Right renal pelvis (tissue), 4 donors: ENCODE measurements at regions not wholly inside any gene's neighbourhood (a gene's known extent, or its start where the extent isn't known, plus 50 kb on each side); places are given as distances from the start of the nearest gene placed in this dataset.
"Not testable (repeated sequence)": the region's sequence is repeated elsewhere in the genome, so short reads cannot be mapped to it uniquely, and the experiment has no call there.

Source experiments
- DNase-seq, 4 donors: peaks; one replicate each; pipeline ENCODE4 v3.0.0-alpha.2; 2013; ENCODE audit warnings: low read depth in 4 of 4, low spot score in 3 of 4, missing footprints in 1 of 4

DNA sequence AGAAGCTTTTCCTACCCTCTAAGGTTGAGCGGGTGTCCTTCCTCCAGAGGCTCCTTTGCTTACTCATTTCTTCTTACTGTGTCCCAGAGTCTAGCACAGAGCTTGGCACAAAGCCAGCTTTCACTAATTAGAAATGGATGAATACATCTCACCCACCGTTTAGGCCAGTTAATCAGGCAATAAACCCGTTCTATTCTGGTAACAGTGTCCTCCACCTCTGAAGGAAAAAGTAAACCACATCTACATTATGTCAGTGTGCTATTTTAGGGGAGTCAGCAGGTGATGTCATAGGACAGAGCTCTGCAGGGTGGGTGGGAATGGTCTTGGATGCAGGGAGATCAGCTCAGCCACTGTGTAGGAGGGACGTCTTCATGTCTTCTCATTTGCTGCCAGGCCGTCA lies 109.2 kb downstream of the OSTF1 start:
- DNase-seq: no peak

DNA sequence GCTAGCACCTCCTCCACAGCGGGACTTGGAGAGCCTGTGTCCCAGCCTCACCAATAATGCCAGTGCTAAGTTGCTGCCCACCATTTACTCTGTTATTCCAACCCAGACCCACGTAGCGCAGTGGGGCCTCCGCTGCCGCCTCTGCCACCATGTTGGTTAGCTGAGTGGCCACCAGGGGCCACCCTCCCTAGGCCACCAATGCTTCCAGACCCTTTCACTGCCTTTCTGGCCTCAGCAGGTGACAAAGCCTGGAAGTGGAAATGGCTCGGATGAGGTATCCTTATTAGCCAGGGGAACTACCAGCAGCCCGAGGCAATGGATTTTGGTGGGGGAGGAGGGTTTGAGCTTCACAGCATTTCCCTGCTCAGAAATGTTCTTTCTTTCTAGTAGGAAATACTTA lies 110.1 kb downstream of the OSTF1 start:
- DNase-seq: no peak

DNA sequence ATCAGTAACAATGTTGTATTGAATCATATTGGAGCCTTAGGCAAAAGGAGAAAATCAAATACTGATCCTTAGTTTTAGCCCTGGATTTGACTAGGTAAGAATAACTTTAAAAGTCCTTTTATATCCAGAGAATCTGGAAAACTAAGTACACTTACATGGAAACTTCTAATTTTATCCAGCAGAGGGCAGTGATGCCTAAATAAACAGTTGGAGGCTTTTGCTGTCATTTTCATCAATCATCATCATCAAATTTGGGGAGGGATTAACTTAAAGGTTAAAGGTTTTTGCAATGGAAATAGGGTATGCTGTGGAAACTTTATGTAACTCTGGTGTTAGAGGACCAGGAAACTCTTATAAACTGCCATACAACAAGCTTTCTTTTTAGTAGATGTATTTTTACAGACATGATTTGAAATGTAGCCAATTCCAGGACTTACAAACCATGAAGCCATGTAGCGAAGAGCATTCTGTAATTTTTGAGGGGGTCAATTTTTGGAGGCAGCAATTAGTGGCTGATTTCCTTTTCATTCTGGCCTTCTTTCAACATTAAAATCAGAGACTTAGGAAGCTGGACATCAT lies 112.7 kb downstream of the OSTF1 start:
- DNase-seq: peak in 2 of 4 donors; percentile 12 to 27

DNA sequence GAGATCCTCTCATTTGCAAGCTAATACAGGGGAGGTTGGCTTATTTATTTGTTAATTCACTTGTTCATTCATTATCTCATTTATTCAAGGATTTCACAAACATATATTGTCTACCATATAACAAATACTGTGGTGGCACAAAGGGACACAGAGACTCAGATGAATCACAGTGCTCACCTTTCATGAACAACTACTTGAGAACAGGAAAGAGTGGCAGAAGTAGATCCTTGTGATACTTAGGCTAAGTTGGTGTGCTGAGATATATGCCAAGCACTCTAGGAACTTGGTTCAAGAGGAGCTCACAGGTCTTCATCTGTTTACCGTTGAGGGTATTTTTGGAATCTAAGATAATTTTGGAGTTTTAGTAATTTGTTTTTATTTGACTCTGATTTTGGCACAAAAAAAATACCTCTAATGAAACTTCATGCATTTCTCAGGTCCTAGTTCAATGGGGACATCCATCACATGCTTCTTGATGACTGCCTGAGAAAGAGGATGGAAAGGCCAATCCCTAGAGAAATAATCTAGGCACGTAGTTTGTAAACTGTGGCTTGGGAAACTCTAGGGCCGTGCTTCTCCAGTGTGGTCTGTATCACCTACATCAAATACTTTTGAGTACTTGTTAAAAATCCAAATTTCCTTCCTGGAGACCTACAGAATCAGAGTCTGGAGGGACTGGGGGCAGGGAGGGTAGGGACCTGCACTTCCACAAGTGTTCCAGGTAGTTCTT lies 113.3 kb downstream of the OSTF1 start:
- no peak for DNase-seq

DNA sequence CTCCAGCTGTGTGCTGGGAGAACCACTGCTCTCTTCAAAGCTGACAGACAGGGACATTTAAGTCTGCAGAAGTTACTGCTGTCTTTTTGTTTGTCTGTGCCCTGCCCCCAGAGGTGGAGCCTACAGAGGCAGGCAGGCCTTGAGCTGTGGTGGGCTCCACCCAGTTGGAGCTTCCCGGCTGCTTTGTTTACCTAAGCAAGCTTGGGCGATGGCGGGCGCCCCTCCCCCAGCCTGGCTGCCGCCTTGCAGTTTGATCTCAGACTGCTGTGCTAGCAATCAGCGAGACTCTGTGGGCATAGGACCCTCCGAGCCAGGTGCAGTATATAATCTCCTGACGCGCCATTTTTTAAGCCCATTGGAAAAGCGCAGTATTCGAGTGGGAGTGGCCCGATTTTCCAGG lies 119.7 kb downstream of the OSTF1 start:
- not testable (repeated sequence) for DNase-seq

DNA sequence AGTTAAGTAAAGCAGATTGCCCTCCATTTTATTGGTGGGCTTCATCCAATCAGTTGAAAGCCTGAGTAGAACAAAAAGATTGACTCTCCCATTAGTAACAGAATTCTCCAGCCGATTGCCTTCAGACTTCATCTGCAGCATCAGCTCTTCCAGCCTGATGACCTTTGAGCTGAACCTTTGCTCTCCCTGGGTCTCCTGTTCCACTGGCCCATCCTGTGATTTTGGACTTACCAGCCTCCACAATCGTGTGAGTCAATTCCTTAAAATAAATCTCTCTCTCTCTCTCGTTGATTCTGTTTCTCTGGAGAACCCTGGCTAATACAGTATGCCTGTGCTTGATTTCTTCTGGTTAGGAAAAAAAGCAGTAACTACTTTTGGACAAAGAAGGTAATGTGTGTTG lies 121.9 kb downstream of the OSTF1 start:
- no peak for DNase-seq

DNA sequence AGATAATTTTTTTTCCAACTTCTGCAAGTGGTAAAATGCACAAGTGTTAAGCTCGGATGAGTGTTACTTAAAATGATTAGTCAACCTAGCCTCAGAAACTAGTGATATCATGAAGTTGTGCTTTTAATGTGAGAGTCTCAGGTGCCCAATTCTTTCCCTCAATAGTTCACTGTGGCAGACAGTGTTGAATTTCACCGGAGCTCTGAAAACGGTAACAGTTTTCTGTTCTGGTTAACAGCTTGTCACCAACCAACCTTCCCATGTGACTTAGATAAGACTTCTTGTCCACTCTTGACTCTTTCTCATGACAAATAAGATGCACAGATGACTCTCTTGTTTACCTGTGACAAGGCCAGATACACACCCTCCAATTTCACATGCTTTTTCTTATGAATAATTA lies 125.5 kb downstream of the OSTF1 start:
- DNase-seq: no peak

DNA sequence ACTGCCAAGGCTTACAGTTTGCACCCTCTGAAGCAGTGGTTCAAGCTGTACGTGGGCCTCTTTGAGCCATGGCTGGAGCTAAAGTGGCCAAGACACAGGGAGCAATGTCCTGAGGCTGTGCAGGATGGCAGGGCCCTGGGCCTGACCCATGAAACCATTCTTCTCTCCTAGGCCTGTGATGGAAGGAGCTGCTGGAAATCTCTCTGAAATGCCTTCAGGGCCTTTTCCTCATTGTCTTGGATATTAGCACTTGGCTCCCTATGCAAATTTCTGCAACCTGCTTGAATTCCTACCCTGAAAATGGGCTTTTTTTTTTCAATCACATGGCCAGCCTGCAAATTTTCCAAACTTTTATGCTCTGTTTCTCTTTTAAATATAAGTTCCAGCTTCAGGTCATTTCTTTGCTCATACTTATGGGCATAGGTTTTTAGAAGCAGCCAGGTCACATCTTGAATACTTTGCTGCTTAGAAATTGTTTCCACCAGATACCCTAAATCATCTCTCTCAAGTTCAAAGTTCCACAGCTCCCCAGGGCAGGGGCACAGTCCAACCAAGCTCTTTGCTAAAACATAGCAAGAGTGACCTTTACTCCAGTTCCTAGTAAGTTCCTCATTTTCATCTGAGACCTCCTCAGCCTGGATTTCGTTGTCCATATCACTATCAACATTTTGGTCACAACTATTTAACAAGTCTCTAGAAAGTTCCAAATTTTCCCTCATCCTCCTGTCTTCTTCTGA lies 138.3 kb downstream of the OSTF1 start:
- DNase-seq: no peak

DNA sequence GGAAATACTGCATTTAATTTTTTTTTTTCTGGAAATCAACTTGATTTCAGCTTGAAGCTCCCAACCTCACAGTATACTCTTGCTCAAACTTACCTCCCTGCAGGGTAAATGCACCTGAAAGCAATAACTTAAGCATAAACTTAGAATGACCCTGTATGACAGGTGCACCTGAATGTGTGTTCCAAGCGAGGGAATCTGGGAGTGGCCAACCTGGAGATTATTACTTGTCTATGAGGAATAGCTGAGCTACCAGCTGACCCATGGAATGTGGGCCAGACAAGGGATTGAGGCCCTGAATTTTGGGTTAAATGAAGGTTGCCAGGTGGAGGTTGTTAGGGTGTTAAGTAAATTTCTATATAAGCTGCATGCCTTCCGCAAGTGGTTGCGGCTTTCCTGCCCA lies 140.6 kb downstream of the OSTF1 start:
- no peak for DNase-seq

DNA sequence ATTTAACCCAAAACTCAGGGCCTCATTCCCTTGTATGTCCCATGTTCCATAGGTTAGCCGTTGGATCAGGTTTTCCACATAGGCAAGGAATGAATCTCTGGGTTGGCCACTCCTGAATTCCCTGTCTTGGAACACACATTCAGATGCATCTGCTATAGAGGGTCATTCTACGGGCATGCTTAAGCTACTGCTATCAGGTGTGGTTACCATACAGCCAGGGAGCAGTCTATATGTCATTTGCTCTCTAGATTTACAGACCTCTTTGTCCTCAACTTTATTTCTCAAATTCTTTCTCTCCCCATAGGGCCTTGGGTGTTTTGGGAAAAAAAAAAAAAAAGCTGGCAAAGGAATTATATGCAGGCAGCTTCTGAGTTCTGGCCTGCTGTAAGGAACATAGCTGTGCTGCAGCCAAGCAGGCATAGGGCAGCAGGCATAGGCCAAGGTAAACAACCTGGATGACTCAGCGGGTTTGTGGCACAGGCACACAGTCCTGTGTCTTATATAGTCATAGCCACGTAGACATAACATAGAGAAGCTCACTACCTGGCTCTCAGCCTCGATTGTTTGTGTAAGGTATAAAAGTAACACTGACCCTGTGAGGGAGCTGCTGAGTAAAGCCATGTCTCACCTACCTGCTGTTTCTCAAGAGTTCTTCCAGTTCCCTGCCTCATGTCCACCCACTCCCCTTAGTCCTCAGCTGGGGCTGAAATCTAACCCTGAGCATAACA lies 141.5 kb downstream of the OSTF1 start:
- no peak for DNase-seq

DNA sequence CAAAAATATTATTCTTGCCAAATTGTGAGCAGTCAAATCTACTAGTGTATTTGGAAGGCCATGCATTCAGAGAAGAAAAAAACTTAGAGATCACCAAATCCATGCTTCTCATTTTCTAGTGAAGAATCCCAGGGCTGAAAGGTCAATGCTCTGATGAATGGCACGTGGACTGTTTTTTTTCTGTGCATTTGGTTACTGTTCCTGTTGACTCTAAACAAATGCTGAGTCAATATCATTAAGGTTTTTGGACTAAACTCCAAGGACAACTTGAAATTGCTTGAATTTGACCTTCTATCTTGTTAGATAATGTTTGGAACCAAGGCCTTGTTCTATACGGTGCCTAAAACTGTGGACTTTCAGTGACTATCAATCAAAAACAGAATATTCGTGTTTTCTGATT lies 142.2 kb downstream of the OSTF1 start:
- DNase-seq: no peak

DNA sequence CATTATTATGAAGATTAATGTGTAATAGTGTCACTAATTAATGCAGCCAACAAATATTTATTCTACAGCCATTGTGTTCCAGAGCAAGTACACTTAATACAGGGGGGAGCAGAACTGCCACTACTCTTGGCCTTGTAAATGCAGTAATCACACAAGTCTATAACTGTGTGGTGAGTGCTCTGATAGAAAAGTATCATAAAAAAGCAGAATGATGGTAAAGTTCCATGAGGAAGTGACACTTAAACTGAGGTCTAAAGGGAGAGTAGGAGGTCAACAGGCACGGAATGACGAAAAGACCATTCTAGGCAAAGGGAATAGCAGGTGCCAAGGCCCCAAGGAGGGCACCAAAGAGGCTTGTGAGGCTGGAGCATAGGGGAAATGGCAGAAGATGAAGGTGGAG lies 142.9 kb downstream of the OSTF1 start:
- no peak for DNase-seq

DNA sequence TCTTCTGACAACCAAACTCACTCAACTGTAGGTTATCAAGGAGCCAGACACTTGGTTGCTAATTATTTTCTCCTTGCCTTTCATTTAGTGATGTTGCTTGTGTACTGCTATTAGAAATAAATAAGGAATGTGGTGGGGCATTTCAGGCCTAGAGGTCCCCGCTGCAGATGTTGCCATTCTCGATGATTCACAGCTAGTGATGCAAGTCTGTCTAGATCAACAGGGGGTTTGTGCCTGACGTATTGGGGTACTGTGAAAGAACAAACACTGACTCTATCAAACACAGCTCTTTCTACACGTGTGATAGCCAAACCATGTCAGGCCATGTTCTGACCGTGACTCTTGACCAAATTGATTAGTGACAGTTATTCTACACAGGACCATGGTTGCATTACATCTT lies 144.7 kb downstream of the OSTF1 start:
- no peak for DNase-seq

DNA sequence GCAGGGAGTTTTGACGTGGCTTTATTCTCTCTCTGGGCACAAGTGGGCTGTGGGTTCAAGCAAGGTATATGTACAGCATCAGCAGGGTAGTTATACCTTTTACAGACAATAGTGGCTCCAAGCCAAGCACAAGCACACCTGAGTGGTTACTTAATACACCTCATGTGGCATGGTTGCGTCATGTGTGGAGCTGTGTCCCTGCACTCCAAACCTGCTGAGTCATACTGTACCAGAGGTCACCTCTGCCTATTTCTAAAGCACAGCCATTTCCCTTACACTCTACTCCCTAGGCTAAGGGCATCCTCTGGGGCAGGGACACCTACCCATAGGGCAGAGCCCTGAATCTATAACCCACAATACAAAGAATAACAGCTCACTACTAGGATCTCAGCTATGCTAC lies 147.3 kb downstream of the OSTF1 start:
- no peak for DNase-seq

DNA sequence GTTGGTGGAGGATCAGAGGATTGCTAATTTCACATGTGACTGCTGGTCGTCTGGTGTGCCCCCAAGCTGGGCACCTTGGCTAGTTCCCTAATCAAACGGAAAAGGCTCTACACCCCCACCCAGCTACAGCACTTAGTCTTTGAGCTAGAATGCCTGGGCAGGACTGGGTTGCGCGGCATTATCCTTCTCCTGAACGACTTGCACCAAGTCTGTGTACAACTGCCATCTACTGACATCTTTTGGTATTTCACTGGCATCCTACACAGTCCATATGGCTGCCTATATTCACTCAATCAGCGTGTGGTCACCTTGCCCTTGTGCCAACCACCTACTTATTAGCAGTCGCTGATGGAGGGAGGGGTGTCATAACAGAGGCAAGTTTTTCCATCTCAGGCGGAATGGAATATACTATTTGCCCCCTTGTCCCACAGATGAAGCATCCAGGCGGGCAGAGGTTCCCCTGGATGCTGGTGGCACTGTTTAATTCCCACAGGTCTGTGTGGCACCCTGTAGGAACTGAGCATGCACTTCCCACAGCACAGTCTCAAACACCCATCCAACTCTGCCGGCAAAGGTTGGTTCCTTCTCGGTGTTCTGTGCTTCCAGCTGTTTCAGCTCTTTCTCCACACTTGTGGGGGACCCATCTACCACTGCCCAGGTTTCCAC lies 150.1 kb downstream of the OSTF1 start:
- DNase-seq: peak; percentile 7 to 41 (median 20)

DNA sequence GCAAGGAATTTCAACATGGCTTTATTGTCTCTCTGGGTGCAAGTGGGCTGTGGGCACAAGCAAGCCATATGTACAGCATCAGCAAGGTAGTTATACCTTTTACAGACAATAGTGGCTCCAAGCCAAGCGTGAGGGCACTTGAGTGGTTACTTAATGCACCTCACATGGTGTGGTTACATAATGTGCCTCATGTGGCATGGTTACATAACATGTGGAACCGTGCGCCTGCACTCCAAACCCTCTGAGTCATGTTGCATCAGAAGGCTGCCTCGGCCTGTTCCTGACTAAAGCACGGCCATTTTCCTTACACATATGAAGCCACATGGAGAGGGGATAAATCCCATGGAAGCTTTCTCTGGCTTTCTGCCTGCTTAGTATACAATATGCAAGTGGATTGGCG lies 150.9 kb downstream of the OSTF1 start:
- DNase-seq: no peak

DNA sequence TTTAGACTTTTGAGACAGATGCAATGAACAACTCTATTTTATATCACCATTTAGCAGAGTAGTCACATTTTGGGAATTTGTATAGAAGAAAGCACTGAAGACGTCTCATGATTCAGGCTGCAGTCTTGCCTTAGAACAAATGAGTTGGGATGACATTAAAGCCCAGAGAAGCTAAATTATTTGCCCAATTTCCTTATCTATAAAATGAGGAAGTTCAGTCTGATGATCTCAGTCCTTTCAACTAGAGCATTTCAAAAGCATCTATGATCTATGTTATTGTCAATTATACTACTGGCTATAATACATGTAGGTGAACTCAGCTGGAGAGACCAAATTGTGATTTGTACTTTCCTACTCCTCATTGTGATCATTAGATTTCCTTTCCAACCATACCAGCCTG lies 154.1 kb downstream of the OSTF1 start:
- no peak for DNase-seq

DNA sequence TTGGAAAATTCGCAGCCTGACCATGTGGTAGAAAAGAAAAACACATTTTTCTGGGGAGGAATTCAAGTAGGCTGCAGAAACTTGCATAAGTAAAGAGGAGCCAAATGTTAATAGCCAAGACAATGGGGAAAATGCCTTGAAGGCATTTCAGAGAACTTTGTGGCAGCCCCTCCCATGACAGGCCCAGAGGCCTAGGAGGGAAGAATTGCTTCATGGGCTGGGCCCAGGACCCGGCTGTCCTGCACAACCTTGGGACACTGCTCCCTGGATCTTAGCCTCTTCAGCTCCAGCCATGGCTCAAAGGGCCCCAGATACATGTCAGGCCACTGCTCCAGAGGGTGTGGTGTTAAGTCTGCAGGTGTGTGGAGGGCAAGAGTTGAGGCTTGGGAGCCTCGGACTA lies 158.6 kb downstream of the OSTF1 start:
- DNase-seq: no peak

DNA sequence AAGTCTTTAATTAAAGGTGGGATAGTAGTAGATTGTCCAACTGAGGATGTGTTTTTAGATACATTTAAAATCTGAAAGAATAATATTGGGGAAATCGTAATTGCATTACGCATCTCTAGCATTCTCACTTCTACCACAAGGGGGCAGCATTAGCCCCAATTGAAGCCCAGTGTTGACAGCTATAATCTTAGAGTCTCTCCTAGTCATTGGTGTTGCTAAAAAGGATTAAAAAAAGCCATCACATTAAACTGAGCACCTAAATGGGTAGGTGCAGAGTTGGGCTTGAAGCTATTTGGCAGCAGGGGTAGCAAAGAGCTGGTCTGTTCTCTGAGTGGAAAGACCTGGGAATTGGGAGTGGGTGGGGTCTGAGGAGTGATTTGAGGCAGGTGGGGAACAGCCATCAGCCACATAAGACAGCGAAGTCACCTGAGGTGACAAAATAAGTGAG lies 177.2 kb downstream of the OSTF1 start:
- DNase-seq: peak; percentile 19 to 38 (median 31)

DNA sequence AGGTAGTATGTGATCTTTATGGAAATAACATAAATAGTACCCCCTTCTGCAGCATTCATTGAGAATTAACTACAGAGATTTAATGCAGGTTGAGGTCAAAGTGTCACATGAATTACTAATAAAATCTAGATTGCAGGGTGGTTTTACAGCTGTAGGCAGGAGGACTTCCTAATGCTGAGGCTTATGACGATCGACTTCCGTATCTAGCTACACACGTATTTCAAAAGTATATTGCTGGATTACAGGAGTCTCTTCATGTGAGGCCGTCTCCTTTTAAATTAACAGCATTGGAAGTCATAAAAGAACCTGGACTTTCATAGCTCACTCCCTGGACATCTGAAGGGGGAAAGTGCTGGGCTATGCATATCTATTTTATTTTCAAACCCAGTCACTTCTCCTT lies 180.9 kb downstream of the OSTF1 start:
- DNase-seq: no peak

DNA sequence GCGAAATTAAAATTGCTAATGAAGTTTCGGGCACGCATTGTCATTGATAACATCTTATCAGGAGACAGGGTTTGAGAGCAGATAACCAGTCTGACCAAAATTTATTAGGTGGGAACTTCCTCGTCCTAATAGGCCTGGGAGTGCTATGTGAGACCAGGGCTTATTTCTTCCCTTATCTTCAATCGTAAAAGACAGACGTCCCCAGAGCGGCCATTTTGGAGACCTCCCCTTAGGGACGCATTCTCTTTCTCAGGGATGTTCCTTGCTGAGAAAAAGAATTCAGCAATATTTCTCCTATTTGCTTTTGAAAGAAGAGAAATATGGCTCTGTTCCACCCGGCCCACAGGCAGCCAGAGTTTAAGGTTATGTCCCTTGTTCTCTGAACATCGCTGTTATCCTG lies 184.7 kb downstream of the OSTF1 start:
- not testable (repeated sequence) for DNase-seq
